A549 (cell line): ENCODE measurements at regions not wholly inside any gene's neighbourhood (a gene's known extent, or its start where the extent isn't known, plus 50 kb on each side); places are given as distances from the start of the nearest gene placed in this dataset.

Experiments used
- BHLHE40 ChIP-seq: IDR thresholded peaks from 2 replicates; pipeline ENCODE4 v1.6.1; 2012; ENCODE audit warnings: low read depth, low read length, inconsistent platforms
- USF2 ChIP-seq: fragments of 450-650 bp; IDR thresholded peaks from 2 replicates; pipeline ENCODE4 v1.6.1; 2014; ENCODE audit warnings: antibody characterized with exemption

- no peak for TF ChIP-seq BHLHE40
- TF ChIP-seq USF2 = no peak
Measured at GRCh38 chr5:2611659-2612058, 139.8 kb downstream of the IRX2 start.
